Adrenal gland (tissue), 9 donors: ENCODE measurements at regions not wholly inside any gene's neighbourhood (a gene's known extent, or its start where the extent isn't known, plus 50 kb on each side); places are given as distances from the start of the nearest gene placed in this dataset.
"Not testable (repeated sequence)": the region's sequence is repeated elsewhere in the genome, so short reads cannot be mapped to it uniquely, and the experiment has no call there.

ENCODE experiments used
- DNase-seq, 7 donors: peaks; one replicate each; pipeline ENCODE4 v3.0.0-alpha.2; 2019 to 2020
- H3K27ac ChIP-seq, 5 donors: fragments of 200-600 bp; sonication (generic) in 4 of 5; 1 replicate in 3 of 5; 2 replicates in 2 of 5; pipeline versions ENCODE4 v1.5.1 to v1.8.0; 2016 to 2020; ENCODE audit warnings: mild to moderate bottlenecking in 1 of 5
- H3K27me3 ChIP-seq: fragments of 200-600 bp; 2 replicates; pipeline ENCODE4 v1.8.0; 2021
- H3K36me3 ChIP-seq, 2 donors: fragments of 200-600 bp; replicated peaks in 1 of 2; 1 replicate in 1 of 2; 2 replicates in 1 of 2; pipeline versions ENCODE4 v1.5.1 to v1.8.0; 2018 to 2022
- H3K4me1 ChIP-seq, 2 donors: fragments of 200-600 bp; replicated peaks in 1 of 2; 1 replicate in 1 of 2; 2 replicates in 1 of 2; pipeline versions ENCODE4 v1.5.1 to v1.8.0; 2018 to 2021
- H3K4me3 ChIP-seq, 4 donors: fragments of 200-600 bp; sonication (generic) in 3 of 4; one replicate each; pipeline ENCODE4 v1.5.1; 2016 to 2018
- H3K9me3 ChIP-seq, 3 donors: fragments of 200-600 bp; sonication (generic) in 1 of 3; replicated peaks in 1 of 3; 1 replicate in 2 of 3; 2 replicates in 1 of 3; pipeline versions ENCODE4 v1.5.1 to v1.8.0; 2016 to 2021
- POLR2A ChIP-seq, 2 donors: fragments of 450-650 bp; IDR thresholded peaks; one replicate each; pipeline ENCODE4 v1.6.1; 2017; ENCODE audit warnings: antibody characterized with exemption in 2 of 2, mild to moderate bottlenecking in 2 of 2, moderate library complexity in 1 of 2
- WGBS, 4 donors: extraction: QIAGEN DNeasy Blood & Tissue Kit in 2 of 4; methylation state at CpG; one replicate each; pipeline versions ENCODE4 v1.1.5 to v1.1.7; 2013 to 2017; 5-methylcytosine and 5-hydroxymethylcytosine counted together
- intact Hi-C, 2 donors: fragments of 100-400 bp; cut with DNase I; formaldehyde crosslinking; loops; one replicate each; pipeline versions ENCODE4 v1.14.1 to v1.15.0; 2022 to 2023
- TF ChIP-seq, protein P1 (sequence below), 6 experiments: fragments of 450-650 bp in 4 of 6; fragments of 200-600 bp in 2 of 6; sonication (generic) in 1 of 6; IDR thresholded peaks; 1 replicate in 5 of 6; 2 replicates in 1 of 6; pipeline versions ENCODE4 v1.5.1 to v1.8.0; 2016 to 2021; ENCODE audit warnings: antibody characterized with exemption in 6 of 6, mild to moderate bottlenecking in 2 of 6, moderate library complexity in 1 of 6
- donor health status: healthy with polysubstance abuse.
- donor health status: Bipolar disorder and iron deficiency.
- donor health status: DM: yes; HTN: yes; CAD: no.
- donor health status: DM: no; HTN: no; CAD: no.
- donor health status: DM: no; HTN: no; CAD: no.

DNA sequence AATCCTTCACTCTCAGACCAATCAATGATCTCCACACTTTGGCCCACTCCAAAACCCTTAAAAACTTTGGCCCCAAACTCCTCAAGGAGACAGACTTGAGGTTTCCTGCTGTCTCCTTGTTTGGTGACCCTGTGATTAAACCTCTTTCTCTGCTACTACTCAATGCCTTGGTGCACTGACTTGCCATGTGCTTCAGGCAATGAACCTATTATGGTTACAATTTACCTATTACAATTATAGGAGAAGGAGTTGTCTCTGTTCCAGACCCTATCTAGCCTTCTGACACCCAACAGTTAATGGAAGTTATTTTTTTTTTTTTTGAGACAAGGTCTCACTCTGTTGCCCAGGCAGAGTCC is 263.1 kb downstream of the STIM2 start:
- DNase-seq, result no peak
- no peaks in the 10 kb centered on the region for H3K4me1 ChIP-seq
- H3K4me3 ChIP-seq, result no peak overlapping the region
- no peaks in the 10 kb centered on the region for H3K9me3 ChIP-seq
- TF ChIP-seq, protein P1, sequence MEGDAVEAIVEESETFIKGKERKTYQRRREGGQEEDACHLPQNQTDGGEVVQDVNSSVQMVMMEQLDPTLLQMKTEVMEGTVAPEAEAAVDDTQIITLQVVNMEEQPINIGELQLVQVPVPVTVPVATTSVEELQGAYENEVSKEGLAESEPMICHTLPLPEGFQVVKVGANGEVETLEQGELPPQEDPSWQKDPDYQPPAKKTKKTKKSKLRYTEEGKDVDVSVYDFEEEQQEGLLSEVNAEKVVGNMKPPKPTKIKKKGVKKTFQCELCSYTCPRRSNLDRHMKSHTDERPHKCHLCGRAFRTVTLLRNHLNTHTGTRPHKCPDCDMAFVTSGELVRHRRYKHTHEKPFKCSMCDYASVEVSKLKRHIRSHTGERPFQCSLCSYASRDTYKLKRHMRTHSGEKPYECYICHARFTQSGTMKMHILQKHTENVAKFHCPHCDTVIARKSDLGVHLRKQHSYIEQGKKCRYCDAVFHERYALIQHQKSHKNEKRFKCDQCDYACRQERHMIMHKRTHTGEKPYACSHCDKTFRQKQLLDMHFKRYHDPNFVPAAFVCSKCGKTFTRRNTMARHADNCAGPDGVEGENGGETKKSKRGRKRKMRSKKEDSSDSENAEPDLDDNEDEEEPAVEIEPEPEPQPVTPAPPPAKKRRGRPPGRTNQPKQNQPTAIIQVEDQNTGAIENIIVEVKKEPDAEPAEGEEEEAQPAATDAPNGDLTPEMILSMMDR (IDR thresholded peaks at IDR 0.05), result no peak
- no peak for TF ChIP-seq POLR2A (IDR thresholded peaks at IDR 0.05)
- H3K27me3 ChIP-seq, result no peaks in the 10 kb centered on the region
- intact Hi-C loops, result no loop called here
- no peak overlapping the region for H3K27ac ChIP-seq
- H3K36me3 ChIP-seq, result no peaks in the 10 kb centered on the region

- H3K27me3 ChIP-seq, DNase-seq, intact Hi-C loops, H3K36me3 ChIP-seq, H3K27ac ChIP-seq, H3K4me3 ChIP-seq, H3K4me1 ChIP-seq, H3K9me3 ChIP-seq: not testable (repeated sequence)
- 71 to 87% (median 75%) methylated on average over 4 of the region's 4 CpGs for WGBS, 4 donors
These were observed 266.3 kb downstream of the STIM2 start for GRCh38 chr4:27126895-27127294.

- no peak for DNase-seq
- Histone ChIP-seq H3K4me3 (no peak overlapping the region), H3K27me3 (no peaks in the 10 kb centered on the region), H3K36me3 (no peaks in the 10 kb centered on the region), H3K27ac (no peak overlapping the region), H3K4me1 (no peaks in the 10 kb centered on the region), H3K9me3 (no peaks in the 10 kb centered on the region)
- TF ChIP-seq POLR2A (IDR thresholded peaks at IDR 0.05), result no peak
- TF ChIP-seq, protein P1 (IDR thresholded peaks at IDR 0.05), result no peak
- intact Hi-C loops, result no loop called here
- 72 to 87% (median 80%) methylated on average over 5 of the region's 5 CpGs for WGBS, 4 donors
These were observed 267.8 kb downstream of the STIM2 start for GRCh38 chr4:27128443-27128842.

GRCh38 chr4:27129871-27130366 is 269.3 kb downstream of the STIM2 start:
- intact Hi-C loops, result no loop called here
- Histone ChIP-seq H3K27ac (no peak overlapping the region), H3K4me1 (no peaks in the 10 kb centered on the region), H3K9me3 (no peaks in the 10 kb centered on the region), H3K36me3 (no peaks in the 10 kb centered on the region), H3K4me3 (no peak overlapping the region), H3K27me3 (no peaks in the 10 kb centered on the region)
- DNase-seq, result no peak
- 66 to 73% (median 68%) methylated on average over 7 of the region's 7 CpGs for WGBS, 4 donors
- TF ChIP-seq, protein P1 (IDR thresholded peaks at IDR 0.05), result no peak
- no peak for TF ChIP-seq POLR2A (IDR thresholded peaks at IDR 0.05)

GRCh38 chr4:27132497-27132896 is 271.9 kb downstream of the STIM2 start:
- no peaks in the 10 kb centered on the region for H3K27me3 ChIP-seq
- DNase-seq, result no peak
- 95 to 97% (median 96%) methylated on average over 1 of the region's 1 CpG for WGBS, 4 donors
- intact Hi-C loops, result no loop called here
- no peaks in the 10 kb centered on the region for H3K36me3 ChIP-seq
- TF ChIP-seq, protein P1 (IDR thresholded peaks at IDR 0.05), result no peak
- no peak for TF ChIP-seq POLR2A (IDR thresholded peaks at IDR 0.05)
- H3K9me3 ChIP-seq, result no peaks in the 10 kb centered on the region
- H3K4me3 ChIP-seq, result no peak overlapping the region
- H3K4me1 ChIP-seq, result no peaks in the 10 kb centered on the region
- H3K27ac ChIP-seq, result no peak overlapping the region
